Gastroesophageal sphincter (tissue), 3 donors: ENCODE measurements at regions not wholly inside any gene's neighbourhood (a gene's known extent, or its start where the extent isn't known, plus 50 kb on each side); places are given as distances from the start of the nearest gene placed in this dataset.

ENCODE experiments used
- POLR2A ChIP-seq, 2 donors: fragments of 450-650 bp; IDR thresholded peaks; one replicate each; pipeline ENCODE4 v1.6.1; 2017; ENCODE audit warnings: antibody characterized with exemption in 2 of 2, mild to moderate bottlenecking in 2 of 2, moderate library complexity in 1 of 2
- TF ChIP-seq, protein P1 (sequence below), 4 experiments: fragments of 200-600 bp in 2 of 4; fragments of 450-650 bp in 2 of 4; sonication (generic) in 1 of 4; IDR thresholded peaks; one replicate each; pipeline ENCODE4 v1.5.1; 2017 to 2019; ENCODE audit warnings: antibody characterized with exemption in 4 of 4, mild to moderate bottlenecking in 2 of 4, moderate library complexity in 2 of 4

DNA sequence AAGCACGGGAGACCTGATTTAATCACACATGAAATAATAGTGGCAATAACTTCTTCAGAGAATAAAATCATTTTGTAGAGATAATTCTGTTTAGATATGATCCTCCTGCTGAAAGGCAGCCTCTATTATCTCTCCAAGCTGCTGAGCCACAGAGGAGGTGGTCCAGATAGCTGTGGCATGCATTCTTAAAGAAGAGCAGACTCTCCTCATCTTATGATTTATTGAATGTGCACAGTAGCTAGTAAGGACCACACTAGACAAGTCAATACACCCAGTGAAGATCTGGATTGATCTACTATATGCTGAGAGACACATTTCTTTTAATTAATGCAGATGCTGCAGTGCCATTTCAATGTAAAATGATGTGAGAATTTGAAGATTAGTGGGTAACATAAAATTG is 552.9 kb upstream of the ANO3 start:
- TF ChIP-seq, protein P1, sequence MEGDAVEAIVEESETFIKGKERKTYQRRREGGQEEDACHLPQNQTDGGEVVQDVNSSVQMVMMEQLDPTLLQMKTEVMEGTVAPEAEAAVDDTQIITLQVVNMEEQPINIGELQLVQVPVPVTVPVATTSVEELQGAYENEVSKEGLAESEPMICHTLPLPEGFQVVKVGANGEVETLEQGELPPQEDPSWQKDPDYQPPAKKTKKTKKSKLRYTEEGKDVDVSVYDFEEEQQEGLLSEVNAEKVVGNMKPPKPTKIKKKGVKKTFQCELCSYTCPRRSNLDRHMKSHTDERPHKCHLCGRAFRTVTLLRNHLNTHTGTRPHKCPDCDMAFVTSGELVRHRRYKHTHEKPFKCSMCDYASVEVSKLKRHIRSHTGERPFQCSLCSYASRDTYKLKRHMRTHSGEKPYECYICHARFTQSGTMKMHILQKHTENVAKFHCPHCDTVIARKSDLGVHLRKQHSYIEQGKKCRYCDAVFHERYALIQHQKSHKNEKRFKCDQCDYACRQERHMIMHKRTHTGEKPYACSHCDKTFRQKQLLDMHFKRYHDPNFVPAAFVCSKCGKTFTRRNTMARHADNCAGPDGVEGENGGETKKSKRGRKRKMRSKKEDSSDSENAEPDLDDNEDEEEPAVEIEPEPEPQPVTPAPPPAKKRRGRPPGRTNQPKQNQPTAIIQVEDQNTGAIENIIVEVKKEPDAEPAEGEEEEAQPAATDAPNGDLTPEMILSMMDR (IDR thresholded peaks at IDR 0.05), result no peak
- no peak for TF ChIP-seq POLR2A (IDR thresholded peaks at IDR 0.05)
